Suppressor macrophage treated with lipopolysaccharide for 4 hours (primary cell): ENCODE measurements at regions not wholly inside any gene's neighbourhood (a gene's known extent, or its start where the extent isn't known, plus 50 kb on each side); places are given as distances from the start of the nearest gene placed in this dataset.

ENCODE experiments used
- DNase-seq: peaks from one replicate; pipeline ENCODE4 v3.0.0-alpha.2; 2020

DNA sequence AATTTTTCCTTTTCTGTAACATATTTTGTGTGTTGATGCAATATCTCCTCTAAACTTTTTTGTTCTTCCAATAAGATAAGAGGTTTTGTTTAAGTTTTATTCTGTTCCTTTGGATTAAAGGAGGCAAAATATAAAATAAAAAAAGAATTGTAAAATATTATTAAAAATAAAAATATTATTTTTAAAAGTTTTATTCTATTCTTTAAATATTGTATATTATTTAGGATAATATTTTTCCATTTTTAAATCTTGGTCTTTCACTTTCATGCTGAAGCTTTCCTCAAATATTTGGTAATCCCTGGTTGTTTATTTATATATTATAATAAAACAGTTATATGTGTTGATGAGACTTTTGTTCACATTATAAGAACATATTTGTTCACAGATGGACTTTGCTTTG is 187.9 kb upstream of the PDE5A start:
- no peak for DNase-seq

GRCh38 chr4:119810001-119810400 is 181.4 kb upstream of the PDE5A start:
- peak; percentile 3 for DNase-seq

GRCh38 chr4:119804404-119804803 is 175.8 kb upstream of the PDE5A start:
- DNase-seq, result no peak

DNA sequence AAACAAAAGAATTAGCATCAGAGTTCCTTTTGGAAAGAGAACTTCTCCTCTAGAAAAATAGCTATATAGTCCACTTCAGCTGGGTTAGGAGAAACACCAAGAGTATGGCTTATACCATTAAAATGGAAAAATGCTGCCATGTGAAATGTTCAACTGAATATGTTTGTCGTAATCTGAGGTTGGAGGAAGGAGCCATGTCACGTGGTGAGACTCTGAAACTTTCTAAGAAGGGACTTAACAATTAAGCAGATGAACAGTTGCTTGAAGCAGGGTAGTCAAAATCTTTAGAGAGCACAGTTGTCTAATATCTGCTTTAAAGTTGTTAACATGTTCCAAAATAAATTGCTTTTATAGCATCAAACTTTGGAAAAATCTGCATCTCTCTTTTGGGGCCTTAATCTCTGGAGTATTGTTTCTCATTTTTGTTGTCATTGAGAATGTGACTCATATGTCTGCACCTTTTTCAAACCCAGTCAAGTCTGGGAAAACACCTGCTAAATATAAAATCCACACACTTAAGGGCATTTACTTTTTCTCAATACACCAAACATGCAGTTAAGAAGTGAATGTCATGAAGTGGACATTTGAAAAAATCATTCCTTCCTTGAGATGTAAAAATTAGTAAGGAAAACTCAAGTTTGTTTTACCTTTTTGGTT is 168.8 kb upstream of the PDE5A start:
- no peak for DNase-seq

DNA sequence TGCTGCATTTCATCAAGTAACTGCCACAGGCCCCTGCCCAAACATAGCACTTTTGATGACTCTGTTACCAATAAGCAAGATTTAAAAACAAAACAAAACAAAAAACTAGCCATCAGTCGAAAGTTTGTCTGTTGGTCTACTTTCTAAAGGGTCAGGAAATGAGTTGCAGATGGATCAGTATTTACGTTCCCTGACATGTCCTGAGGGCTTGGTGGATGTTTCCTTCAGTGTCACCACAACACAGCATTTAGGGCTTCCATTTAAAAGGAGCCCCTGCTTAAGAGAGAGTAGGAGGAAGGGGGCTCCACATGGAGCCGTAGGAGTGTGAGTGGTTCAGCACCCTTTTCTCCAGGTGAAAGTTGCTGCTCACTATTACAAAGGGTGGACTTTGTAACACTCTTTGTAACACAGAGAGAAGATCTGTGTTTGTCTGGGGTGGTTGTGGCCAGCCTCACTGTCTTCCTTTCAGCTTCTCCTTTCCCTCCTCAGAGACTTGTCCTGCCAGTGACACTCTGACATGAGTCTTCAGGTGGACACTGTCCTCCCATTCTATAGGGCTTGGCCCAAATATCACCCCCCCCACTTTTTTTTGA is 167.5 kb upstream of the PDE5A start:
- DNase-seq, result no peak

DNA sequence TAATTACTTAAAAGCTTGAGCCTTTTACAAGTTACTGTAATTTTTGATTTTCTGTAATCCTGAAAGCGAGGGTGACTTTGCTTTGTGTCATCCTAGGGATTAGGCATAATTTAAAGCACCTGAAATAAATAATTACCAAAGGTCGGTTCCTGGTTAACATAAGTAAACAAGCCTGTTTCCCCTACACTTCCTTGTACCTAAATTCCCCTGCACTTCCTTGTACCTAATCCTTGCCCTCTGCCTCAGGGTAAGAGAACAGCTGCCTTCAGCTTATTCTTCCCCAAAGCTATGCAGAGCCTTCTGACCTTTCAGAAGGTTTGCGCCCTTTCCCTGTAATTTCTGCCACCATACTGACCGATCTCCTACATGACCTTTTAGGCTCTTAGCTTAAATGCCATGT is 166.1 kb upstream of the PDE5A start:
- DNase-seq, result no peak

DNA sequence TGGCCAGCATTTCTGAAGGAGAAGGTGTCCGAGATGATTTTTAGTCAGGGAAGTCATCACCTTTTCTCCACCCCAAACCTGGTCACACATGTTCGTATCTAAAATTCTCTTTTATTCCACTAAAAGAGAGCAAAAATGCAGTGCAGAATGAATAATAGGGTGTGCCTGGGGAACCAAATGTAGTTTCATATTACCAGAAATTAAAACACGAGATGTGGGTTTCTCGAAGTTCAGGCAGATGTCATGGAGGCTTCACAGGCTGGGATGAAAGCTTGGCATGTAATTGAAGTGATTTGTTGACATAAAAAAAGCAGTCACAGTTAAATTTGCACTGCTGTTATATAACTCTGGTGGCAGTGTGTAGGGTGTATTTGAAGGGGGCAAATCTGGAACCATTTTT is 165.5 kb upstream of the PDE5A start:
- no peak for DNase-seq

GRCh38 chr4:119788349-119789266 is 160.0 kb upstream of the PDE5A start:
- DNase-seq, result no peak

- no peak for DNase-seq
Measured at GRCh38 chr4:119785963-119786362, 157.4 kb upstream of the PDE5A start.

GRCh38 chr4:119783189-119783983 is 154.8 kb upstream of the PDE5A start:
- DNase-seq, result no peak

DNA sequence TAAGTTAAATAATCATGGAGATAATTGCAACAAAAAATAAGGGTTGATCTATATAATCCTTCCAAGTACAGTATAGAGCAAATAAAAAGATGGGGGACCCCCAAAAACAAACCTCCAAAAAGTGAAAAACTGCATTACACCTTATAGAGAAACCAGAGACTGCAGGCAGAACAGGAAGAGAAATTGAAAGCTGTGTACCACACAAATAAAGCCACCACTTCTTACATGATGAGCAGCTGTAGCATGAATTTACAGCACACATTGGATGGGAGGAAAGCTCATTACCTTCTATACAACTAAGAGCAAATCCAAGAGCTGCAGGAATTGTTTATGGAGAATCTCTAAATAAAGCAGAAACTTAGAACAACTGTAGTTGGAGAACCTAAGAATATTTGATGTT is 152.4 kb upstream of the PDE5A start:
- DNase-seq, result no peak

DNA sequence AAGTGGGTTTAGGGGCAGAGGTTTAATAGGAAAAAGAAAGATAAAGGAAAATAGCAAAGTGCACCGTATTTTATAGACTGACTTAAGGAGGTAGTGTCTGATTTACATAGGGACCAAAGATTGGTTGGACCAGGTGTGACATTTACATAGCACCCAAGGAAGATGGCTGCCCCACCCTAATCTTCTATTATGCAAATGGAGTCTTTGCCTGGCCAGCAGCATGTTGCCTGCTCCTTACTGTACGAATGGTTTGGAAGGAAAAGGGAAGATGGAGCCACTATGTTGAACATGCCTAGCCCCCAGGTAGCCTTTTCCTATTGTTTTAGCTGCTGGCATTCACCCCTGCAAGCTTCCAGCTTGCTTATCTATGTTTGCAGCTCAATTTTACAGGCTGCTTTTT is 146.2 kb upstream of the PDE5A start:
- no peak for DNase-seq

- no peak for DNase-seq
Measured at GRCh38 chr4:119765951-119766350, 137.3 kb upstream of the PDE5A start.

- DNase-seq, result no peak
Measured at GRCh38 chr4:119765469-119765868, 136.9 kb upstream of the PDE5A start.

GRCh38 chr4:119763386-119763785 is 134.8 kb upstream of the PDE5A start:
- no peak for DNase-seq

DNA sequence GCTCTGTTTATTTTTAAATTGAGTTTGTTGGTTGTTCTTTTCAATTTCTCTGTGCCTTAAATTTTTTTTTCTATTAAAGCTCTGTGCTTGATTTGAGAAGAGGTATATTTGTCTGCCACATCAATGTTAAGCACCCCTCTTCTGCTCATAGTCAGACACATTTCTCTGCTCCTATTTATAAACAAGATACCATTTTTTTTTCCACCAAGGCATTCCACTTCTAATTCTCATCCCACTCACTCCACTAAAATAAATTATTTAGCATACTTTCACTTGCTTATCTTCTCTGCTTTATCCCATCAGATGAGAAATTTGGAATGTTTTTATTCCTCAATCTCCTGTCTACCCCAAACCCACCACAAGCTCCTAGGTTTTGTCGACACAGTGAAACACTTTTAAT is 127.0 kb upstream of the PDE5A start:
- no peak for DNase-seq

GRCh38 chr4:119752936-119753335 is 124.3 kb upstream of the PDE5A start:
- DNase-seq, result no peak

DNA sequence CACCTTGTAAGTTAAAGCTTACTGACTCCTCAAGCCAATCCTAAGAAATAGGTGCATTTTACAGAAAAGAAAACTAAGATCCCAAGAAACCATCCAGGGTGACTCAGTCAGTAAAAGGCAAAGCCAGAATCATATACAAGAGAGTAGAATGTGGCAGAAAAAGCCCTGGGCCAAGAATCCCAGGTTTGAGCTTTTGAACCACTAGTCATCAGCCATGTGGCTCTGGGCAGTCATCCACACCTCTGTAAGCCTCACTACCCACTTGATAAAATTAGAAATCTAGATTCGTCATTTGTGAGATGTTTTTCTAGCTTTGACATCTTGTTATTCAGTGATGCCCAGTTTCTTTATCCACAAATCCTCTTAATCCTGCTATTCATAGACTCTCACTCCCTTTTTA is 122.2 kb upstream of the PDE5A start:
- no peak for DNase-seq

- DNase-seq, result no peak
Measured at GRCh38 chr4:119750048-119750447, 121.4 kb upstream of the PDE5A start.

DNA sequence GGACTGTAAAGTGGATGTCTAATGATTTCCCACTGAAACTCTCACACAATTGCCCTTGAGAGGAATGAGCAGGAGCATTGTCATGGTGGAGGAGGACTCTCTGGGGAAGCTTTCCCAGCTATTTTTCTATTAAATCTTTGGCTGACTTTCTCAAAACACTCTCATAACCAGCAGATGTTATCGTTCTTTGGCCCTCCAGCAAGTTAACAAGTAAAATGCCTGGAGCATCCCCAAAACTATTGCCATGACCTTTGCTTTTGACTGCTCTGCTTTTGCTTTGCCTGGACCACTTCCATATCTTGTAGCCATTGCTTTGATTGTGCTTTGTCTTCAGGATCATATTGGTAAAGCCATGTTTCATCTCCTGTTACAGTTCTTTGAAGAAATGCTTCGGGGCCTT is 120.2 kb upstream of the PDE5A start:
- DNase-seq, result no peak

DNA sequence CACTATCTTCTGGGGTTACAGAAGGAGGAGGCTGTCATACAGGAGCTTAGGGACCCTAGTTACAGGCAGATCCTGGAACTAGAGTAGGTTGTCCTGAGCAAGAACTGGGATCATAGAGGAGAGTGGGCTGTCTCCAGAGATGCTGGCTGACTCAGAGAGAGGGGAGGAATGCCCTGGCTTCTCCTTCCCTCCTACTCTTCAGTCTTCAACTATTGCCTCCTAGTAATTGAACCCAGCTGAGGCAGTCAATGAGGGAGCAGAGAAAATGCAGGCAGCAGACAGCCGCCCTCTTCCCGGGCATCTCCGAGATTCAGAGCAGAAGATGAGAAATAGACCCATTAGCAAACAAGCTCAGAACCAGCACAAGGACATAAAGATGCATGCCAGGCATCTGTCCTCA is 118.3 kb upstream of the PDE5A start:
- no peak for DNase-seq

GRCh38 chr4:119745351-119745750 is 116.7 kb upstream of the PDE5A start:
- DNase-seq, result no peak

GRCh38 chr4:119744580-119744979 is 116.0 kb upstream of the PDE5A start:
- DNase-seq, result no peak
